ENCODE measurements at regions not wholly inside any gene's neighbourhood (a gene's known extent, or its start where the extent isn't known, plus 50 kb on each side); places are given as distances from the start of the nearest gene placed in this dataset.

DNA sequence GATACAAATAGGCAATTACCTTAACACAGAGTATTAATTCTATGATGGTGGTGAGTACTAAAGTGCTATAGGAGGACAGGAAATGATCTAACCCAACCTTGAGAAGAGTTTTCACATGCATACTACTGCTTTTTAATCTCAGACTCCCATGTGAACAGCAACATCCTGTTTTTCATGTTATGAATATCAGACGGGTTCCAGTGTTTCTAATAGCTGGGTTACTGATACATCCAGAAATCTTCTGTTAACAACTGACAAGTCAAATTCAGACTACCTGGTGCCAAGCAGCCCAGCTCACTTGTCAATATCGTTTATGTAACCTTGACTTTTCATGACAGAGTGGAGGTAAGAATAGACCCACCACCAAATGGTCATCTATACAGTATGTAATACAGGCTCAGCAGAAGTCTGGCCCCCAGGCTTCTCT is 220.2 kb upstream of the COL8A1 start:
- TF ChIP-seq CTCF (IDR thresholded peaks at IDR 0.05; ENCODE audit: insufficient read depth, low read length, poor library complexity, severe bottlenecking) (no peak), EZH2phosphoT487 (conservative IDR thresholded peaks at IDR 0.05; ENCODE audit: low read length) (no peak)

Measured in SU-DHL-6 (cell line).